Upper lobe of right lung (tissue), 1 donor: ENCODE measurements at regions not wholly inside any gene's neighbourhood (a gene's known extent, or its start where the extent isn't known, plus 50 kb on each side); places are given as distances from the start of the nearest gene placed in this dataset.

Experiments used
- ATAC-seq: fragments of 200-7000 bp; cut with Tn5 transposase; one replicate; pipeline ENCODE4 v1.9.1; 2020; ENCODE audit warnings: mild to moderate bottlenecking, moderate library complexity
- DNase-seq: peaks from one replicate; pipeline ENCODE4 v3.0.0-alpha.2; 2020
- H3K27ac ChIP-seq: fragments of 200-600 bp; one replicate; pipeline ENCODE4 v1.8.0; 2022
- H3K27me3 ChIP-seq: fragments of 200-600 bp; one replicate; pipeline ENCODE4 v1.8.0; 2022; ENCODE audit warnings: mild to moderate bottlenecking
- H3K36me3 ChIP-seq: fragments of 200-600 bp; one replicate; pipeline ENCODE4 v1.8.0; 2022
- H3K4me1 ChIP-seq: fragments of 200-600 bp; one replicate; pipeline ENCODE4 v1.8.0; 2022
- H3K4me3 ChIP-seq: fragments of 200-600 bp; one replicate; pipeline ENCODE4 v1.8.0; 2022; ENCODE audit warnings: mild to moderate bottlenecking
- H3K9me3 ChIP-seq: fragments of 200-600 bp; one replicate; pipeline ENCODE4 v1.8.0; 2022
- intact Hi-C: fragments of 100-400 bp; cut with DNase I; formaldehyde crosslinking; loops from one replicate; pipeline ENCODE4 v1.11.0; 2022
- TF ChIP-seq, protein P1 (sequence below): fragments of 200-600 bp; IDR thresholded peaks from one replicate; pipeline ENCODE4 v1.8.0; 2022; ENCODE audit warnings: antibody characterized with exemption
- donor health status: DM: no; HTN: yes; CAD: no; lungs with severe emphysema.

DNA sequence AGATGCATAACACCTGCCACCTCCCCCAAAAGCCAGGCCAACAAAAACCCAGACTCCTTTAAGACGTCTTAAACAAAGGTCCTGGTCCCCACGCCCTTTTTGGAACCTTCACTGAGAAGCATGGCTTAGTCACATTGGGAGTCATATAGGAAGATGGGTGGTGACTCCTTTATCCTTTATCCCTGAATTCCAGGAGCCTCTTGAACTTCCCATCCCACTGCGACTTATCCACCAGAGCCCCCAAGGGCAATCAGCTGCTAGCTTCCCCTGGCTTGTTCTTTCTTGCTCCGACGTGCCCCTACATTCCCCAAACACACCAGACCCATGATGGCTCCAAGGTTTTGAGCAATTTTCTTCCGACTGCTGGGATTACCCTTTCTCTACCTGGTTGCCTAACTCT lies 567.0 kb upstream of the CADM1 start:
- intact Hi-C loops: no loop called here
- H3K4me1 ChIP-seq: no peaks in the 10 kb centered on the region
- DNase-seq: no peak
- no peaks in the 10 kb centered on the region for H3K9me3 ChIP-seq
- H3K4me3 ChIP-seq: no peak overlapping the region
- H3K27ac ChIP-seq: no peak overlapping the region
- no peak for ATAC-seq
- no peaks in the 10 kb centered on the region for H3K36me3 ChIP-seq
- H3K27me3 ChIP-seq: peaks cover 7% of the 10 kb centered on the region
- TF ChIP-seq, protein P1, sequence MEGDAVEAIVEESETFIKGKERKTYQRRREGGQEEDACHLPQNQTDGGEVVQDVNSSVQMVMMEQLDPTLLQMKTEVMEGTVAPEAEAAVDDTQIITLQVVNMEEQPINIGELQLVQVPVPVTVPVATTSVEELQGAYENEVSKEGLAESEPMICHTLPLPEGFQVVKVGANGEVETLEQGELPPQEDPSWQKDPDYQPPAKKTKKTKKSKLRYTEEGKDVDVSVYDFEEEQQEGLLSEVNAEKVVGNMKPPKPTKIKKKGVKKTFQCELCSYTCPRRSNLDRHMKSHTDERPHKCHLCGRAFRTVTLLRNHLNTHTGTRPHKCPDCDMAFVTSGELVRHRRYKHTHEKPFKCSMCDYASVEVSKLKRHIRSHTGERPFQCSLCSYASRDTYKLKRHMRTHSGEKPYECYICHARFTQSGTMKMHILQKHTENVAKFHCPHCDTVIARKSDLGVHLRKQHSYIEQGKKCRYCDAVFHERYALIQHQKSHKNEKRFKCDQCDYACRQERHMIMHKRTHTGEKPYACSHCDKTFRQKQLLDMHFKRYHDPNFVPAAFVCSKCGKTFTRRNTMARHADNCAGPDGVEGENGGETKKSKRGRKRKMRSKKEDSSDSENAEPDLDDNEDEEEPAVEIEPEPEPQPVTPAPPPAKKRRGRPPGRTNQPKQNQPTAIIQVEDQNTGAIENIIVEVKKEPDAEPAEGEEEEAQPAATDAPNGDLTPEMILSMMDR: no peak

DNA sequence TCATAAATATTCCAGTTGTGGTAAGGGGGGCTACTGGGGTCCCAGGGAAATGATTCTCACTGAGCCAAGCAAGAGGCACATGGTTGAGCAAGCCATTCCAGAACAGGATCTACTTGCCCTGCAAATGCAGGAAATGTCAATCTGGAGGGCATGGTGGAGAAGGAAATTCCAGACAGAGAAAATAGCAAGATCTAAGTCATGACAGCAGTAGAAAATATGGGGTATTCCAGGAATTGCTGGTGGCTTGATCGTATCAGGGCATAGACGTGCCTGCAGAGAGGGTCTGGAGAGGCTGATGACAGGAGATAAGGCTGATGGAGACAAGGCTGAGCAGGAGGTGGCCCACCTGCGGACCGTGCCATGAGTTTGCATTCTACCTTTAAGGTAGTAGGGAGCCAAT lies 566.3 kb upstream of the CADM1 start:
- H3K27me3 ChIP-seq: peaks cover 11% of the 10 kb centered on the region
- TF ChIP-seq, protein P1: no peak
- H3K27ac ChIP-seq: no peak overlapping the region
- no peak for DNase-seq
- no peaks in the 10 kb centered on the region for H3K4me1 ChIP-seq
- intact Hi-C loops: no loop called here
- ATAC-seq: no peak
- no peak overlapping the region for H3K4me3 ChIP-seq
- H3K9me3 ChIP-seq: no peaks in the 10 kb centered on the region
- no peaks in the 10 kb centered on the region for H3K36me3 ChIP-seq

DNA sequence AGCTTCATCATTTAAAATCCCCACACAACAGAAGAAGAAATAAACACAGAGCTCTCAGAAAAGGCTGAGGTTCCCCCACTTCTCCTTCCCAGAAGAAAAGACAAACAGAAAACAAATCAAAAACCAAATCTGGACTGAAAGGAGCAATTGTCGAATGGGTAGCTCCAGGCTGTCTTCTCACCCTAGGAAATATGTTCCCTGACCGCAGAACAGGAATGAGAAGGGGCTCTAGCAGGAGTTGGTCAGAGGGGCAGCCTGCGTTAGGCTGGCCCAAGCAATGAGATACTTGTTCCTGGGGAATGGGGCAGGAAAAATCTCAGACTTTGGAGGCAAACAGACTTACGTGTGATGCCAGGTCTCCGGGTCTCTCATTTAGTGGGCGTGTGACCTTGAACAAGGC lies 562.6 kb upstream of the CADM1 start:
- no peak for DNase-seq
- TF ChIP-seq, protein P1: no peak
- H3K27ac ChIP-seq: no peak overlapping the region
- H3K36me3 ChIP-seq: no peaks in the 10 kb centered on the region
- no peak overlapping the region for H3K4me3 ChIP-seq
- H3K9me3 ChIP-seq: no peaks in the 10 kb centered on the region
- no peak for ATAC-seq
- peaks cover 11% of the 10 kb centered on the region for H3K27me3 ChIP-seq
- intact Hi-C loops: no loop called here
- no peaks in the 10 kb centered on the region for H3K4me1 ChIP-seq

DNA sequence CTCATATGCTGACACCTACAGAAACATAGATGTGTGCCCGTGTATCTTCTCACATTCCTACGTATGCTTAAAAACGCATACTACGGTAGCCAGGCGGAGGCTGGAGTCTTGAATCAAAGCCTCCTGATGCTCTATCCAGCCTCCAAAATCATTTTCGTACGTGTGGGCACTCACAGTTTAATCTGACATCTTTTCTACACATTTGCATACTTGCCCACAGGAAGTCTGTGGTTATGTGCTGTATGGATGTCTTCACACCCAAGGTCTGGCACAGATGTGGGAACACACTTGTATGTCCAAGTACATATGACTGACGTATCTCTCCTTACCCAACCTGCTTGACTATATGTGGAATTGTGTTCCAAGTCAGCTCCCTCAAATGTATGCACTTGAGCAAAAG lies 561.8 kb upstream of the CADM1 start:
- DNase-seq (no peak), ATAC-seq (no peak)
- H3K4me3 ChIP-seq: no peak overlapping the region
- TF ChIP-seq, protein P1: no peak
- H3K9me3 ChIP-seq: no peaks in the 10 kb centered on the region
- peaks cover 10% of the 10 kb centered on the region for H3K27me3 ChIP-seq
- H3K4me1 ChIP-seq: no peaks in the 10 kb centered on the region
- H3K36me3 ChIP-seq: no peaks in the 10 kb centered on the region
- H3K27ac ChIP-seq: no peak overlapping the region
- intact Hi-C loops: no loop called here

DNA sequence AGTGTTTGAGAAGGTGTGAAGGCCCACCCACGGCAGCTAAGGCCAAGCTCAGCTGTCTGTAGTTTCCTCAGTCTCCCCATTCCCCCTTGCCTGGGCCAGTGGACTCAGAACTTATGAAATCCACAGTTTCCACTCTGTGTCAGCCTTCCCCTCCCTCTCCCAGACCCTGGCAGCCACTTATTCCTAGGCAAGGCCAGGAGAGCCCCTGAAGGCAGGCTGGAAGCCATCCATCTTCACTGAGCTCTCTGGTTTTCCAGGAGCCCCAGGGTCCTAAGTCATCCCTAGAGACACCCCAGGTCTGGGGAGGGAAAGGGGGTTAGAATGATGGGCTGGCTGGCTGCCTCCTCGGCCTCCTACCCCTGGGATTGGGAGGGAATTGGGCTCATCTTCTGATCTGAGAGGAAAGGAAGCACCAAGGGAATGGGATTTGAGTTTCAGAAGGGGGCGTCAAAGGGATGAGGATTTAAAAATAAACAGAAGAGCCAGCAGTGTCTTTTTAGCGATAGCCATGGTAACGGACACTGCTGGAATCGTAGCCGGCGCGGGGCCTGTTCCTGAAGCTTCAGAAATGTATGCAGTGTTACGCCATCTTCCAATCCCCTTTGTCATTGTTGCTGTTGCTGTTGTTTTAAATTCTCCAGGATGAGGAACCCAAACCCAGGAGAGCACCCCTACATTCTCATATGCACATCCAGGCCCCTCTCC lies 561.1 kb upstream of the CADM1 start:
- no peak overlapping the region for H3K27ac ChIP-seq
- intact Hi-C loops: no loop called here
- H3K4me1 ChIP-seq: no peaks in the 10 kb centered on the region
- H3K9me3 ChIP-seq: no peaks in the 10 kb centered on the region
- H3K36me3 ChIP-seq: no peaks in the 10 kb centered on the region
- TF ChIP-seq, protein P1: no peak
- ATAC-seq: no peak
- no peak overlapping the region for H3K4me3 ChIP-seq
- no peak for DNase-seq
- peaks cover 4% of the 10 kb centered on the region for H3K27me3 ChIP-seq
